ENCODE measurements at regions not wholly inside any gene's neighbourhood (a gene's known extent, or its start where the extent isn't known, plus 50 kb on each side); places are given as distances from the start of the nearest gene placed in this dataset.

- H3K4me3 ChIP-seq = no peak overlapping the region
- WGBS, 2 donors = 49 to 57% methylated on average over 10 of the region's 10 CpGs
- no peaks in the 10 kb centered on the region for H3K36me3 ChIP-seq
- TF ChIP-seq CTCF (IDR thresholded peaks at IDR 0.05) = no peak
- ATAC-seq (peak in 4 of 8 donors; percentile 12 to 50 (median 44)), DNase-seq (peak in 1 of 2 donors; percentile 31)
- H3K4me1 ChIP-seq = peaks cover 0 to 61% (median 13%) of the 10 kb centered on the region in 9 donors
- H3K27ac ChIP-seq = peak overlapping the region in 4 of 10 donors; percentile 1 to 90 (median 14)
- intact Hi-C loops (cut with DNase I) = loop anchor here in 2 of 10 donors (5.0 kb wide), 1 partner anchor 205 kb away; the partner anchor contains the start of gene ARL4C (in 2 of the 2)
- H3K27me3 ChIP-seq = no peaks in the 10 kb centered on the region
- H3K9me3 ChIP-seq = no peaks in the 10 kb centered on the region
These were observed 204.5 kb downstream of the ARL4C start for GRCh38 chr2:234292205-234292961.

GRCh38 chr2:234291765-234292204 is 205.1 kb downstream of the ARL4C start:
- intact Hi-C loops (cut with DNase I) = loop anchor here in 2 of 10 donors (5.0 kb wide), 1 partner anchor 206 kb away; the partner anchor contains the start of gene ARL4C (in 2 of the 2)
- H3K4me1 ChIP-seq = peaks cover 0 to 61% (median 13%) of the 10 kb centered on the region in 9 donors
- TF ChIP-seq CTCF (IDR thresholded peaks at IDR 0.05) = no peak
- peak overlapping the region in 5 of 10 donors; percentile 1 to 90 (median 6) for H3K27ac ChIP-seq
- H3K4me3 ChIP-seq = no peak overlapping the region
- H3K36me3 ChIP-seq = no peaks in the 10 kb centered on the region
- DNase-seq = peak; percentile 33 to 62
- 33 to 36% methylated on average over 5 of the region's 5 CpGs for WGBS, 2 donors
- ATAC-seq = peak; percentile 60 to 89 (median 76)
- H3K27me3 ChIP-seq = no peaks in the 10 kb centered on the region
- H3K9me3 ChIP-seq = no peaks in the 10 kb centered on the region

GRCh38 chr2:234290671-234291070 is 206.2 kb downstream of the ARL4C start:
- Histone ChIP-seq H3K36me3 (no peaks in the 10 kb centered on the region), H3K4me3 (no peak overlapping the region), H3K27ac (peak overlapping the region in 2 of 10 donors; percentile 8 to 90), H3K27me3 (no peaks in the 10 kb centered on the region), H3K9me3 (no peaks in the 10 kb centered on the region), H3K4me1 (peaks cover 0 to 69% (median 13%) of the 10 kb centered on the region in 9 donors)
- TF ChIP-seq CTCF (IDR thresholded peaks at IDR 0.05) = no peak
- 74 to 79% methylated on average over 10 of the region's 10 CpGs for WGBS, 2 donors
- no peak for DNase-seq
- intact Hi-C loops (cut with DNase I) = loop anchor here in 2 of 10 donors (5.0 kb wide), 1 partner anchor 207 kb away; the partner anchor contains the start of gene ARL4C (in 2 of the 2)
- ATAC-seq = peak in 7 of 8 donors; percentile 11 to 61 (median 33)

- peak overlapping the region in 2 of 10 donors; percentile 22 to 90 for H3K27ac ChIP-seq
- WGBS, 2 donors = 78 to 80% methylated on average over 3 of the region's 3 CpGs
These were observed 206.9 kb downstream of the ARL4C start for GRCh38 chr2:234289834-234290590.

More at GRCh38 chr2:234289834-234290590, 206.9 kb downstream of the ARL4C start:
- no peak overlapping the region for H3K4me3 ChIP-seq
- H3K36me3 ChIP-seq = no peaks in the 10 kb centered on the region
- no peaks in the 10 kb centered on the region for H3K9me3 ChIP-seq
- no peak for TF ChIP-seq CTCF (IDR thresholded peaks at IDR 0.05)
- H3K4me1 ChIP-seq = peaks cover 0 to 69% (median 13%) of the 10 kb centered on the region in 9 donors
- no peak for DNase-seq
- intact Hi-C loops (cut with DNase I) = loop anchor here (1.0 to 10.0 kb wide), 6 partner anchors 153 to 211 kb away; partner anchors contain the start of gene ARL4C (in 3 of the 10)
- H3K27me3 ChIP-seq = no peaks in the 10 kb centered on the region
- peak in 5 of 8 donors; percentile 10 to 44 (median 26) for ATAC-seq

Data from heart right ventricle (tissue), 16 donors.